GM23338 (cell line): ENCODE measurements at regions not wholly inside any gene's neighbourhood (a gene's known extent, or its start where the extent isn't known, plus 50 kb on each side); places are given as distances from the start of the nearest gene placed in this dataset.

Source experiments
- ATAC-seq: fragments of 200-7000 bp; cut with Tn5 transposase; 3 replicates; pipeline ENCODE4 v1.9.1; 2020
- DNase-seq: peaks from one replicate; pipeline ENCODE4 v3.0.0-alpha.2; 2015; ENCODE audit warnings: low spot score
- H2AFZ ChIP-seq: fragments of 200-600 bp; sonication (generic); 2 replicates; pipeline ENCODE4 v1.8.0; 2016; ENCODE audit warnings: antibody characterized with exemption, mild to moderate bottlenecking, moderate library complexity
- H3F3A ChIP-seq: fragments of 200-600 bp; sonication (generic); replicated peaks from 2 replicates; pipeline ENCODE4 v1.8.0; 2017; ENCODE audit warnings: antibody characterized with exemption, mixed run types, low read depth
- H3K27ac ChIP-seq: fragments of 200-600 bp; sonication (generic); 2 replicates; pipeline ENCODE4 v1.6.1; 2016; ENCODE audit warnings: low read depth
- H3K27me3 ChIP-seq: fragments of 200-600 bp; sonication (generic); 2 replicates; pipeline ENCODE4 v1.8.0; 2016; ENCODE audit warnings: mild to moderate bottlenecking, mixed run types, moderate library complexity; ENCODE audit not compliant: insufficient read depth
- H3K36me3 ChIP-seq: fragments of 200-600 bp; sonication (generic); 2 replicates; pipeline ENCODE4 v1.8.0; 2016; ENCODE audit warnings: mild to moderate bottlenecking; ENCODE audit not compliant: insufficient read depth
- H3K4me1 ChIP-seq: fragments of 200-600 bp; sonication (generic); 2 replicates; pipeline ENCODE4 v1.8.0; 2016; ENCODE audit warnings: mild to moderate bottlenecking, moderate library complexity; ENCODE audit not compliant: insufficient read depth
- H3K4me2 ChIP-seq: fragments of 200-600 bp; sonication (generic); 2 replicates; pipeline ENCODE4 v1.7.1; 2017; ENCODE audit warnings: mixed run types
- H3K4me3 ChIP-seq: fragments of 200-600 bp; sonication (generic); 2 replicates; pipeline ENCODE4 v1.6.1; 2016; ENCODE audit warnings: mixed run types
- H3K79me2 ChIP-seq: fragments of 200-600 bp; sonication (generic); replicated peaks from 2 replicates; pipeline ENCODE4 v1.8.0; 2017; ENCODE audit warnings: mild to moderate bottlenecking; ENCODE audit not compliant: insufficient read depth
- H3K9me2 ChIP-seq: fragments of 200-600 bp; sonication (generic); 2 replicates; pipeline ENCODE4 v1.8.0; 2017; ENCODE audit not compliant: insufficient read depth
- H4K20me1 ChIP-seq: fragments of 200-600 bp; sonication (generic); replicated peaks from 2 replicates; pipeline ENCODE4 v1.8.0; 2017; ENCODE audit warnings: mild to moderate bottlenecking; ENCODE audit not compliant: insufficient read depth
- H3K27ac Mint-ChIP-seq: 2 replicates; pipeline ENCODE4 v1.8.0; 2020; ENCODE audit warnings: inconsistent platforms, mild to moderate bottlenecking, moderate library complexity, mixed read lengths
- H3K27me3 Mint-ChIP-seq: 3 replicates; pipeline ENCODE4 v1.8.0; 2022; ENCODE audit warnings: low read depth, mild to moderate bottlenecking, moderate library complexity, mixed read lengths, inconsistent platforms; ENCODE audit not compliant: insufficient read depth, poor library complexity
- H3K36me3 Mint-ChIP-seq: 3 replicates; pipeline ENCODE4 v1.8.0; 2021; ENCODE audit warnings: low read depth, mild to moderate bottlenecking, inconsistent platforms, moderate library complexity, mixed read lengths
- H3K4me1 Mint-ChIP-seq: 3 replicates; pipeline ENCODE4 v1.8.0; 2020; ENCODE audit warnings: mild to moderate bottlenecking, inconsistent platforms, mixed read lengths
- H3K4me3 Mint-ChIP-seq: 3 replicates; pipeline ENCODE4 v1.8.0; 2021; ENCODE audit warnings: moderate library complexity, mild to moderate bottlenecking, inconsistent platforms, mixed read lengths
- H3K9me3 Mint-ChIP-seq: 3 replicates; pipeline ENCODE4 v1.8.0; 2020; ENCODE audit warnings: moderate library complexity, mild to moderate bottlenecking, inconsistent platforms, mixed read lengths
- CREB1 ChIP-seq: fragments of 250-450 bp; sonication (Bioruptor Pico); IDR thresholded peaks from 2 replicates; pipeline ENCODE4 v1.5.0; 2020; ENCODE audit warnings: low read depth, mild to moderate bottlenecking, moderate library complexity
- EZH2 ChIP-seq: fragments of 200-600 bp; sonication (generic); IDR thresholded peaks from one replicate; pipeline ENCODE4 v1.8.0; 2017; ENCODE audit warnings: antibody characterized with exemption, mild to moderate bottlenecking, low read depth; ENCODE audit not compliant: unreplicated experiment
- REST ChIP-seq: IDR thresholded peaks from one replicate; pipeline ENCODE4 v1.6.1; 2018; ENCODE audit warnings: antibody characterized with exemption; ENCODE audit not compliant: unreplicated experiment
- ZNF331 ChIP-seq: fragments of 250-450 bp; sonication (Bioruptor Pico); IDR thresholded peaks from 2 replicates; pipeline ENCODE4 v1.5.0; 2020; ENCODE audit warnings: low read depth, mild to moderate bottlenecking, moderate library complexity
- ZNF462 ChIP-seq: fragments of 250-450 bp; sonication (Bioruptor Pico); IDR thresholded peaks from 2 replicates; pipeline ENCODE4 v1.5.0; 2020; ENCODE audit warnings: mild to moderate bottlenecking, moderate library complexity

- TF ChIP-seq ZNF331 (CRISPR knock-in tag) (no peak), CREB1 (no peak), EZH2 (no peak), ZNF462 (no peak), REST (no peak)
- H2AFZ ChIP-seq: no peak overlapping the region
- Mint-ChIP-seq H3K27ac (no peak overlapping the region), H3K36me3 (no peaks in the 10 kb centered on the region), H3K27me3 (peaks cover 3% of the 10 kb centered on the region), H3K4me3 (no peak overlapping the region), H3K9me3 (no peaks in the 10 kb centered on the region; the same call in 2 of the 3 replicates), H3K4me1 (peaks cover 7% of the 10 kb centered on the region; the same call in 2 of the 3 replicates)
- H3K27ac ChIP-seq: no peak overlapping the region
- peaks cover 2% of the 10 kb centered on the region; the same call in 1 of the 2 replicates for H4K20me1 ChIP-seq
- no peaks in the 10 kb centered on the region for H3K79me2 ChIP-seq
- H3K4me3 ChIP-seq: no peak overlapping the region
- H3K36me3 ChIP-seq: no peaks in the 10 kb centered on the region
- H3K9me2 ChIP-seq: no peaks in the 10 kb centered on the region
- H3K4me2 ChIP-seq: no peak overlapping the region
- H3K4me1 ChIP-seq: no peaks in the 10 kb centered on the region
- H3F3A ChIP-seq: no peaks in the 10 kb centered on the region
- H3K27me3 ChIP-seq: no peaks in the 10 kb centered on the region
- no peak for DNase-seq
- no peak for ATAC-seq
These were observed 132.1 kb upstream of the BLID start for GRCh38 chr11:122248131-122248530.
